GM23248 (cell line): ENCODE measurements at regions not wholly inside any gene's neighbourhood (a gene's known extent, or its start where the extent isn't known, plus 50 kb on each side); places are given as distances from the start of the nearest gene placed in this dataset.

ENCODE experiments used
- EZH2 ChIP-seq: fragments of 200-600 bp; sonication (generic); IDR thresholded peaks from 2 replicates; pipeline ENCODE4 v1.6.1; 2018; ENCODE audit warnings: antibody characterized with exemption, mild to moderate bottlenecking; ENCODE audit not compliant: insufficient read depth, poor library complexity, severe bottlenecking
- EZH2phosphoT487 ChIP-seq: fragments of 200-600 bp; sonication (generic); IDR thresholded peaks from 2 replicates; pipeline ENCODE4 v1.6.1; 2018; ENCODE audit warnings: antibody characterized with exemption, moderate library complexity, mild to moderate bottlenecking, low read depth; ENCODE audit not compliant: insufficient read depth

DNA sequence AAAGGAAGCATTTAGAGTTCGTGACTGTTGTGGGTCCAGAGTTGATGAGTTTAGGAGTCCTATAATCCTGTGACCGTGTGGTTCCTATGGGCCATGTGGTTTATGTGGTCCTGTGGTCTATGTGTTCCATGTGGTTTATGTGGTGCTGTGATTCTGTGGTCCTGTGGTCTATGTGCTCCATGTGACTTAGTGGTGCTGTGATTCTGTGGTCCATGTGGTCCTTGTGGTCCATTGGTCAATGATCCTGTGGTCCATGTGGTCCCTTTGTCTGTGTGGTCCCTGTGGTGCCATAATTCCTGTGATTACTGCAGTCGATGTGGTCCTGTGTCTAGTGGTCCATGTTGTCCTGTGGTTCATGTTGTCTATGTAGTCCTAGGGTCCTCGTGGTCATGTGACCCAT lies 167.3 kb downstream of the TMEM18 start:
- no peak for TF ChIP-seq EZH2phosphoT487
- no peak for TF ChIP-seq EZH2
